ENCODE measurements at regions not wholly inside any gene's neighbourhood (a gene's known extent, or its start where the extent isn't known, plus 50 kb on each side); places are given as distances from the start of the nearest gene placed in this dataset.

DNA sequence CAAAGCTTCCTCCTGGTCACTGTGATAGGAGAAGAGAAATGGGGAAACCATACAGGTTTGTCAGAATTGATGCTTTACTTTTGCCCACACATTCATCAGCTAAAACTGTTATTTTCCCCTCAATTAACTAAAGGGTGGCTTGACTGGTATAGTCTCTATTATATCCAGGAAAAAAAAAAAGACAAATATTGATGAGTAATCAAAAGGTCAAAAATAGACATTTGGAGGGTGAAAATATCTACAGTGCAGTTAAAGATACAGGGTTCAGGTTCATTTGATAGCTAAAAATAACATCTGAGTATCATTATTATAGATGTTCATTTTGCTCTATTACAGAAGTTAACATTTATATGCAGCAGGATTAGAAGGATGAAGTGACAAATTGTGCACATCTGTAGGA is 577.6 kb upstream of the FAM98A start (continued):
- TF ChIP-seq, protein P1, sequence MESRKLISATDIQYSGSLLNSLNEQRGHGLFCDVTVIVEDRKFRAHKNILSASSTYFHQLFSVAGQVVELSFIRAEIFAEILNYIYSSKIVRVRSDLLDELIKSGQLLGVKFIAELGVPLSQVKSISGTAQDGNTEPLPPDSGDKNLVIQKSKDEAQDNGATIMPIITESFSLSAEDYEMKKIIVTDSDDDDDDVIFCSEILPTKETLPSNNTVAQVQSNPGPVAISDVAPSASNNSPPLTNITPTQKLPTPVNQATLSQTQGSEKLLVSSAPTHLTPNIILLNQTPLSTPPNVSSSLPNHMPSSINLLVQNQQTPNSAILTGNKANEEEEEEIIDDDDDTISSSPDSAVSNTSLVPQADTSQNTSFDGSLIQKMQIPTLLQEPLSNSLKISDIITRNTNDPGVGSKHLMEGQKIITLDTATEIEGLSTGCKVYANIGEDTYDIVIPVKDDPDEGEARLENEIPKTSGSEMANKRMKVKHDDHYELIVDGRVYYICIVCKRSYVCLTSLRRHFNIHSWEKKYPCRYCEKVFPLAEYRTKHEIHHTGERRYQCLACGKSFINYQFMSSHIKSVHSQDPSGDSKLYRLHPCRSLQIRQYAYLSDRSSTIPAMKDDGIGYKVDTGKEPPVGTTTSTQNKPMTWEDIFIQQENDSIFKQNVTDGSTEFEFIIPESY (IDR thresholded peaks at IDR 0.05), result no peak
- TF ChIP-seq YY1 (IDR thresholded peaks at IDR 0.05), result no peak
- no peak for TF ChIP-seq NR2F2 (IDR thresholded peaks at IDR 0.05)
- TF ChIP-seq HNF4A (conservative IDR thresholded peaks at IDR 0.05), result no peak
- TF ChIP-seq EGR1 (IDR thresholded peaks at IDR 0.05; ENCODE audit: low read depth in 2 of 2), result no peak

DNA sequence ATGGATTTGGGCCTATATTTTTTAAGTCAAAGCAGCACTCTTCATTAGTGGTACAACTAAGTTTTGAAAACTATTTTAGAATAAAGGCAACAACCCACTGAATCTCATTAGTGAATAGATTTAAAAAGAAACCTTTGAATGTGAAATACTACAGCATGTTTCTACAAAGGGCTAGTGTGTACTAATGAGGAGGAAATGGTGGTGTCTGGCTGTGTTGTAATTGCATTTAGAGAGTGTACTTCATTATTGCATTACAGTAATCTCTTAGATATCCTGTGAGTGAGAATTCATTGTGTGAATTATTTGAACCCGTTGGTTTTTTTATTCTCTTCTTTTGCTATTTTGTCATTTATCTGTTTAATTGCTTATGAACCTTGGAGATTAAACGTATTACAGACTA is 575.4 kb upstream of the FAM98A start:
- Histone ChIP-seq H3K9me3 (ENCODE audit: control insufficient read depth in 4 of 4, low read length in 3 of 4) (no peaks in the 10 kb centered on the region), H3K36me3 (ENCODE audit: control insufficient read depth in 4 of 4, insufficient read depth in 3 of 4, low read depth in 1 of 4, low read length in 3 of 4) (no peaks in the 10 kb centered on the region), H3K27me3 (ENCODE audit: control insufficient read depth in 4 of 4, insufficient read depth in 4 of 4, low read length in 3 of 4) (no peaks in the 10 kb centered on the region), H3K4me3 (ENCODE audit: low read depth in 1 of 3, low read length in 3 of 3) (no peak overlapping the region), H3K9ac (ENCODE audit: low read depth in 1 of 2, low read length in 2 of 2) (no peak overlapping the region), H3K4me1 (ENCODE audit: control insufficient read depth in 4 of 4, insufficient read depth in 4 of 4, low read length in 3 of 4) (no peaks in the 10 kb centered on the region), H3K27ac (ENCODE audit: low read depth in 1 of 2, low read length in 2 of 2) (no peak overlapping the region)
- WGBS, result 65% methylated on average over 2 of the region's 2 CpGs
- no peak for DNase-seq (ENCODE audit: low spot score)
- TF ChIP-seq GABPA (IDR thresholded peaks at IDR 0.05 in 1 of 2, conservative IDR thresholded peaks at IDR 0.05 in 1 of 2) (no peak), FOXA1 (IDR thresholded peaks at IDR 0.05) (no peak), HNF4A (conservative IDR thresholded peaks at IDR 0.05) (no peak), EGR1 (IDR thresholded peaks at IDR 0.05; ENCODE audit: low read depth in 2 of 2) (no peak), NR2F2 (IDR thresholded peaks at IDR 0.05) (no peak), JUND (IDR thresholded peaks at IDR 0.05) (no peak), YY1 (IDR thresholded peaks at IDR 0.05) (no peak)
- TF ChIP-seq, protein P2, sequence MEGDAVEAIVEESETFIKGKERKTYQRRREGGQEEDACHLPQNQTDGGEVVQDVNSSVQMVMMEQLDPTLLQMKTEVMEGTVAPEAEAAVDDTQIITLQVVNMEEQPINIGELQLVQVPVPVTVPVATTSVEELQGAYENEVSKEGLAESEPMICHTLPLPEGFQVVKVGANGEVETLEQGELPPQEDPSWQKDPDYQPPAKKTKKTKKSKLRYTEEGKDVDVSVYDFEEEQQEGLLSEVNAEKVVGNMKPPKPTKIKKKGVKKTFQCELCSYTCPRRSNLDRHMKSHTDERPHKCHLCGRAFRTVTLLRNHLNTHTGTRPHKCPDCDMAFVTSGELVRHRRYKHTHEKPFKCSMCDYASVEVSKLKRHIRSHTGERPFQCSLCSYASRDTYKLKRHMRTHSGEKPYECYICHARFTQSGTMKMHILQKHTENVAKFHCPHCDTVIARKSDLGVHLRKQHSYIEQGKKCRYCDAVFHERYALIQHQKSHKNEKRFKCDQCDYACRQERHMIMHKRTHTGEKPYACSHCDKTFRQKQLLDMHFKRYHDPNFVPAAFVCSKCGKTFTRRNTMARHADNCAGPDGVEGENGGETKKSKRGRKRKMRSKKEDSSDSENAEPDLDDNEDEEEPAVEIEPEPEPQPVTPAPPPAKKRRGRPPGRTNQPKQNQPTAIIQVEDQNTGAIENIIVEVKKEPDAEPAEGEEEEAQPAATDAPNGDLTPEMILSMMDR (IDR thresholded peaks at IDR 0.05; ENCODE audit: low read depth, low read length, missing input control), result no peak
- TF ChIP-seq, protein P3, sequence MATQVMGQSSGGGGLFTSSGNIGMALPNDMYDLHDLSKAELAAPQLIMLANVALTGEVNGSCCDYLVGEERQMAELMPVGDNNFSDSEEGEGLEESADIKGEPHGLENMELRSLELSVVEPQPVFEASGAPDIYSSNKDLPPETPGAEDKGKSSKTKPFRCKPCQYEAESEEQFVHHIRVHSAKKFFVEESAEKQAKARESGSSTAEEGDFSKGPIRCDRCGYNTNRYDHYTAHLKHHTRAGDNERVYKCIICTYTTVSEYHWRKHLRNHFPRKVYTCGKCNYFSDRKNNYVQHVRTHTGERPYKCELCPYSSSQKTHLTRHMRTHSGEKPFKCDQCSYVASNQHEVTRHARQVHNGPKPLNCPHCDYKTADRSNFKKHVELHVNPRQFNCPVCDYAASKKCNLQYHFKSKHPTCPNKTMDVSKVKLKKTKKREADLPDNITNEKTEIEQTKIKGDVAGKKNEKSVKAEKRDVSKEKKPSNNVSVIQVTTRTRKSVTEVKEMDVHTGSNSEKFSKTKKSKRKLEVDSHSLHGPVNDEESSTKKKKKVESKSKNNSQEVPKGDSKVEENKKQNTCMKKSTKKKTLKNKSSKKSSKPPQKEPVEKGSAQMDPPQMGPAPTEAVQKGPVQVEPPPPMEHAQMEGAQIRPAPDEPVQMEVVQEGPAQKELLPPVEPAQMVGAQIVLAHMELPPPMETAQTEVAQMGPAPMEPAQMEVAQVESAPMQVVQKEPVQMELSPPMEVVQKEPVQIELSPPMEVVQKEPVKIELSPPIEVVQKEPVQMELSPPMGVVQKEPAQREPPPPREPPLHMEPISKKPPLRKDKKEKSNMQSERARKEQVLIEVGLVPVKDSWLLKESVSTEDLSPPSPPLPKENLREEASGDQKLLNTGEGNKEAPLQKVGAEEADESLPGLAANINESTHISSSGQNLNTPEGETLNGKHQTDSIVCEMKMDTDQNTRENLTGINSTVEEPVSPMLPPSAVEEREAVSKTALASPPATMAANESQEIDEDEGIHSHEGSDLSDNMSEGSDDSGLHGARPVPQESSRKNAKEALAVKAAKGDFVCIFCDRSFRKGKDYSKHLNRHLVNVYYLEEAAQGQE (IDR thresholded peaks at IDR 0.05), result no peak
- TF ChIP-seq, protein P1 (IDR thresholded peaks at IDR 0.05), result no peak
